HG03571 (cell line): ENCODE measurements at regions not wholly inside any gene's neighbourhood (a gene's known extent, or its start where the extent isn't known, plus 50 kb on each side); places are given as distances from the start of the nearest gene placed in this dataset.
"Not testable (repeated sequence)": the region's sequence is repeated elsewhere in the genome, so short reads cannot be mapped to it uniquely, and the experiment has no call there.

ENCODE experiments used
- ATAC-seq: cut with Tn5 transposase; IDR thresholded peaks from one replicate; pipeline ENCODE4 v1.9.1; 2021; ENCODE audit not compliant: unreplicated experiment

DNA sequence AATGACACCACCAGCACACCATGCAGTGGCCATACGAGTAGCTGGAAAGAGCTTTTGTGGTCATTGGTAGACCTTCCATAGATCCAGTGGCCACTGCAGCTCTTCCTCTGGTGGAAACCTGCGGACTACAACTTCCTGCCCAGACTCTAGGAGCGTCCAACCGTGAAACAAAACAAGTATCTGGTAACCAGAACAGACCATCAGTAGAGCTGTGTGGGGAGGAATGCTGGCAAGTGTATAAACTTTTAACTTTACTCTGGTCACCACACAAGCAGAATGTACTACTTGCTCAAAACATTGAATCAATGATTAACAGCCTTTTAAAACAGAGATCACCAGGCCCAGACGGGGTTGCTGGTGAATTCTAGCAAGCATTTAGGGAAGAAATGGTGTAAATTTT, 154.7 kb upstream of the DGKB start:
- ATAC-seq = no peak

DNA sequence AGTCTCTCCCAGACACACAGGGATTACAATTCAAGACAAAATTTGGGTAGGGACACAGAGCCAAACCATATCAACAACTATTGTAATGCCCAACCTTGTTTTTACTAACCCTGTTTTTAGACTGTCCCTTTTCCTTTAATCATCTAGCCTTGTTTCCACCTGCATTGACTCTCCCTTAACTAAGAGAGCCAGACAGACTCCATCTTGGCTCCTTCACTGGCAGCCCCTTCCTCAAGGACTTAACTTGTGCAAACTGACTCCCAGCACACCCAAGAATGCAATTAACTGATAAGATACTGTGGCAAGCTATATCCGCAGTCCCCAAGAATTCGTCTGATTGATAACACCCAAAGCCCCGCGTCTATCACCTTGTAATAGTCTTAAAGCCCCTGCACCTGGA, 151.8 kb upstream of the DGKB start:
- ATAC-seq = not testable (repeated sequence)

DNA sequence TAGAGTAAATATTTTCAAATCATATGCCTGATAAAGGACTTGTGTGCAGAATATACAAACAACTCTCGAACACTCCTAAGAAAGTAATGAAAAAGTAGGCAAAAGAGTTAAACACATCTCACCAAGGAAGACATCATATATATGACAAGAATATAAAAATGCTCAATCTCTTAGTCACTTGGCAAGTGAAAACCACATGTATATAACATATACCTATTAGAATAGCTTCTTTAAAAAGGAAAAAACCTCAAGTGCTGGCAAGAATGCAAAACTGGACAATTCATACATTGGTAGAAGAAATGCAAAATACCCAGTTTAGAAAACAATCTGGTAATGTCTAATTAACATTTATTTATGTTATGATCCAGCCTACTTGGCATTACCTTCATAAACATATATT, 146.6 kb upstream of the DGKB start:
- no peak for ATAC-seq

DNA sequence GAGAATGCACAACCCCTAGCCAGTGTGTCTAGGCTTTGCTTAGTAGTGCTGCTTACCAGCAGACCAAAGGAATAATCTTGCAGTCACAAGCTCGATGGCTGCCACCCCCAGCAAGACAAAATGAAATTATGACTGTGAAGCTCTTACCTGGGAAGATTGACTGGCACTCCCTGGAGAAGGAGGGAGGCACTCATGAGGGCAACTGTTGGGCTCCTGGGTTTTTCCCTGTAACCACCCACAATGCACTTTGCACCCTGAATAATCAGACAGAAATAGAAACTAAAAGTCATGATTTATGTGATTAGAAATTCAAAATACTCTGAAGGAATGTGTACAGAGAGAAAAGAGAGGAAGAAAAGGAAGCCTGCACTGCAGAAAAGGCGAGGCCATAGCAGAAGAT, 144.3 kb upstream of the DGKB start:
- no peak for ATAC-seq

DNA sequence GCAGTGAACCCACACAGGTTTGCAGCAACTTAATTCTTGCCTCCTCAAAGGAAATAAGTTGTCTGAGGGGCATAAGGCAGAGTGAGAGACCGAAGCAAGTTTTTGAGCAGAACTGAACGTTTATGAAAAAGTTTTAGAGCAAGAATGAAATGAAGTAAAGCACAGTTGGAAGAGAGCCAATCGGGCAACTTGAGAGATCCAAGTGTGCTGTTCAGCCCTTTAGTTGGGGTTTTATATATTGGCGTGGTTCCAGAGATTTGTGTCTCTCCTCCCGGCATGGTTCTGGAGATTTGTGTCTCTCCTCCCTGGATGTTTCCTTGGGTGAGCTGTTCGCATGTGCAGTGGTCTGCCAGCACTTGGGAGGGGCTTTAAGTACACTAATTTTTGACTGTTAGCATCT, 141.4 kb upstream of the DGKB start:
- ATAC-seq = no peak

DNA sequence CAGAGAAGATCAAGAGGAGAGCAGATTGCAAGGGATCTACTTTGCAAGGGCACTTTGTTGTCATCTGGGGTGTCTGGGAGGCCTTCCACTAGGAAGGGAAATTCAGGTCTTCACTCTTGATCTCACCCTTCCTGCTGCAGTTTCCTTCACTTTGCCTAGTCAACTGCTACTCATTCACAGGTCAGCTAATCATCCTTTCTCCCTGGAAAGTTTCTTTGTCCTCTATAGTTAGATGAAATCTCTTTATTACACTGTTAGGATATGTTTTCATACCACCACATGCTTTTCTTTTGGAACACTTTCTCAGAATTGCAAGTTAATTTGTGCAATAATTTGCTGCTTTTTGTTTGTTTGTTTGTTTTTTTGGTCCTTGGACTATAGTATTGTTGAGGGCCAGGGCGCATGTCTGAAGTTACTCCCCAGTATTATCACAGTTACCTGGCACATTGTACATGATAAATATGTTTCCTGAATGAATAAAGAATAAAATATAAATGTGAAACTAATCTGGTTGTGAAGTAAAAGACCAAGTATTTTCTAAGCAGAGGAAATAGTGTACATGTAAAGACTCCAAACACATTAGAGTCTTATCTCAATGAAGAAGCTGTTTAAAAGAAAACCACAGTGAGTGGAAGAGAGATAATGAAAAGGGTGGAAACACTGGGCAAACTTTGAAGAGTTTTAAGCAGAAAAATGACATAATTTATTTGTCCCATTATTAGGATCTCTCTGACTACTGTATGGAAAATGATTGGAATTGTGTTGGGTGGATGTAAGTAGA, 139.9 kb upstream of the DGKB start:
- no peak for ATAC-seq

DNA sequence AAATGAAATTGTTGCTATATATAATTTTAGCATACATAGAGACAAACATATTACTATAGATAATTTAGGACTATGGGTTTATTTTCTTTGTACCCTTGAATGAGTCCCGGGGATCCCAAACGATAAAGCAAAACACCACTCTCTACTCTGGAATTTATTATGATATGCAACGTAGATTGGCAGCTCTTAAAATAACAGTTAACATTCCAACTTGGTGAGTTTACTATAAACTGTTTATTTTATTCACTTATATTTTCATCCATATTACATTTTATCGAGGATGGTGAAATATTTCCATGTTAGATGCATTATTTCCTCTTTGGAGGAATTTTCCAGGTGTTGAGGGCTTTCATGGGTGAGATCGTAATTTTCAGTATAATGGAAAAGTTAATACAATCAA, 138.7 kb upstream of the DGKB start:
- ATAC-seq = no peak

DNA sequence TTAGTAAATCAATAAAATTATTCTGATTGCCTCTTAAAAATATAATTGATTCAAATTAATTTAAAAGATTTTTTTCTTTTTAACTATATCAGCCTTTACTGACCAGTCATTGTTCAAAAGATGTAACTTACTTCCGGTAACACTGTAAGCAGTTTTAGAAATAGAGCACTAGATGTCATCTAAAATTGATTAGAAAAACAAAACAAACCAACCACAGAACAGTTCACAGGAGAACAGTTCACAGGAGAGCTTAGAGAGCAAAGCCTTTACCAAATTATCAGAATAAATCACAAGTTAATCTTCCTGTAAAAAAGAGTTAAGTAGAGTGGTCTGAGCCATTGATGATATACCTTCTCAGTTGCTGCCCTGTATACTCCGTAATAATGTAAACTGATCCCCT, 133.3 kb upstream of the DGKB start:
- ATAC-seq = no peak

DNA sequence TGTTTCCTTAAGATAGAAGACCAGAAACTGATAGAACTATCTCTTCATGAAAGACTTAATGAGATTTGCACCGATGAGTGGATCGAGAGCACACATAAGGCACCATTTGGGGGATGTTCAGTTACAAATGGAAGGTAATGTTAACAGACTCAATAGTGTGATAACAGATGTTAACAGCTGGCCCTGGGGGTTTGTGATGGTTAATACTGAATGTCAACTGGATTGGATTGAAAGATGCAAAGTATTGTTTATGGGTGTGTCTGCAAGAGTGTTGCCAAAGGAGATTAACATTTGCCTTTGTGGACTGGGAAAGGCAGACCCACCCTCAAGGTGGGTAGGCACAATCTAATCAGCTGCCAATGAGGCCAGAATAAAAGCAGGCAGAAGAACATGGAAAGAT, 130.5 kb upstream of the DGKB start:
- ATAC-seq = no peak

DNA sequence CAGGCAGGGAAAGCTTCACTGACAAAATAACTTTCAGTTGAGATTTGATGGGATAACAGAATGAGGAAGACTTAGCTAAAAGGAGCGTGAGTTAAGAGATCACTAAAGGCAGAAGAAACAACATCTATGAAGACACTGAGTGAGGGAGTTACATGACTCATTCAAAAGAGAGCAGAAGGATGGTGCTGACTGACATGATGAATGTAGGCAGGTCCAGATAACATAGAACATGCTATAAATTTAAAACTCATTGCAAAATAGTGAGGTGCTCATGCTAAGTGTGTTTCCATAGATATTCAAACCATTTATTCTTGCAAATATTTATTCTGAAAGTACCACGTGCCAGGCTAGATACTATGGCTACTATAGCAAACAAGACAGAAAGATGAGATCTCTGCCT, 116.4 kb upstream of the DGKB start:
- ATAC-seq = no peak

DNA sequence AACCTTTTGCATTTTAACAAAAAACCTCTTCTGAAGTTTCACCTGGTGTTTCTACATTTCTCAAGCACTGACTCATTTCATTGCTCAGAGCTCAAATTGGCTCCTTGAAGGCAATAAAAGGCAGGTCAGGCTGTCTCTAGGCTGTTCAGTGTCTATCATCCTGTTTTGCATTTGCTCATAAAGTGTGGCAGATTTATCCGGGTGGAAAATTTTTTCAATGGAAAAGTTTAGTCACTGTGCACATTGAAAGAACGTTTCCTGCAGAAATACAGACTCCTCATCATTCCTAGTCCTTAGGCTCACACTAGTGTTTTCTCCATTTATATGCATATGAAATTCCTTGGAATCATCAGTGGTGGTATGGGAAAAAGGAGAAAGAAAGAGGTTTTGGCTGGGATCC, 114.2 kb upstream of the DGKB start:
- no peak for ATAC-seq

DNA sequence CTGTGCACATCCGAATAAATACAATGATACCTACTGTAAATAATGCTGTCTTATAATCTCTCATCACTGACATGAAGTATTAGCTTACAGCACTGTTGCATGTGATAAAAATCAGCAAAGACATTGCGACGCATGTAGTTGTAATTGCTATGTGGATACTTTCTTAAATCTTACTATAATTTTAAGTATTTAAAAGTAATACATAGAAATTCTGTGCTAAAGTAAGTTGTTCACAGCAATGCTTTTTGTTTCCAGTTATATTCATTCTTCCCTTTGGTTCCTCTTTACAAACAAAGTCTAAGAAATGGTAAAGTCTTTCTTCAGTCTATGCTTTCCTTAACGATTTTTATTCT, 113.7 kb upstream of the DGKB start:
- ATAC-seq = no peak

DNA sequence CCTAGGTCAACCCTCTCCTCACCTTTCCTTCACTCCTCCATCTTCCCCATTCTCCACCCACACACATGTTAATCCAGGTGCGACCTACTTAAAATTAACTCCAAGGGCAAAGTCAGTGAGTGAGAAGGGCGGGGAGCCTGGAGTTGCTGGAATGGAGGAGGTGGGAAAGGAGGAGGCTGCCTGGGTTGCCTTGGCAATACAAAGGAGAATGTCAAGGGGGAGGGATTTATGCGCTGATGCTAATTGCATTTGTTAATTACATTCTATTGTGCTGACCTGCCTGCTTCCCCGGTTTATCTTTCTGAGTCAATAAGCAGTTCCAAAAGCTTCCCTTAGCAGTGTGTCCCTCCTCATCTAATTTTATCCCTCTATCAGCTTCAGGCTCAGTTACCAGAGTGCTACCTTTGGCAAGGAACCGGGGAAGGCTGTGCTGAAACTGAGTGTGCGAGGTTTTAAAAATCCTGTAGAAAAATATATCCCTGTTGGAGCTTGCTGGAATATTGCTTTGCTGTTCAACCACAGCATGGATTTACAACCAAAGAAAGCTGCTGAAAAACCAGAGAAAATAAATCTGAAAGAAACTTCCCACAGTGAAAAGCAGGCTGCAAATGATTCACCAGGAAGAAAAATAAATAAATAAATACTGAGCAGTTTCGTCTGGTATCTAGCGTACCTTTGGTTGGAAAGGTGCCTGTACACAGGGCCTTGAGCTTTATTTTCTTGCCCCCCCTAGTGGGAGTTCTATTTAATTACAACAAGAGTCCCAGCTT, 113.2 kb upstream of the DGKB start:
- ATAC-seq = peak; percentile 92

DNA sequence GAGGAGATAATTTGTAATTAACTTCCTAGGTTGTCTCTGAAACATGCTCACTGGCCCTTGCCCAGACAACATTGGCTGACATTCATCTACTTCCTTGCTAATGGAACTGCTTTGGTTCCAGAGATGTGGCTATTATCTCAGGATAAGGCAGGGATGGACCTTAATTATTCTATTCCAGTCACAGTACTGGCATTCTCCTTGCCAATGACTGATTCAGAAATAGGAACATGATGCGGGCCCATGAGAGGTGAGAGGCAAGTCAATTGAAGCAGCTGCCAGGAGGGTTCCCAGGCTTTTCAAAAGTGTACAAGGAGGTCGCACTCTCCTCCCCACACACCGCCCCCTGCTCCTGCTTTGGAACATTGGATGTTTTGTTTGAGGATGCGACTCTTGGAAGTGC, 109.6 kb upstream of the DGKB start:
- no peak for ATAC-seq

DNA sequence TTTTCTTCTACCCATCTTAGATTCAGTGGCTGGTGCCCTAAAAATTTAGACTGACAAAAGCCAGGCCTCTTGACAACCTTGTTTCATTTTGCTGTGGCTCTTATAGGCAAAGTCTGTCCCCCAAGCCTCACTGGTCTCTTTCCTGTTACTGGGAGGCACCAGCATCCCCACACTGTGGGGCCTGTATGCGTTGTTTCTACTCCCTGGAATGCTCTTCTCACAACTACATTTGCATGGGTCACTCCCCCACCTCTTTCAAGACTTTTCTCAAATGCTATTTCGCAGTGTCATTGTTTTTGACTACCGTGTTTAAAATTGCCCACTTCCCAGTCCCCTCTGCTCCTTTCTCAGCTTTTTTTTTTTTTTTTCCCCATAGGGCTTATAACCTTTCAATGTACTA, 108.7 kb upstream of the DGKB start:
- ATAC-seq = no peak

DNA sequence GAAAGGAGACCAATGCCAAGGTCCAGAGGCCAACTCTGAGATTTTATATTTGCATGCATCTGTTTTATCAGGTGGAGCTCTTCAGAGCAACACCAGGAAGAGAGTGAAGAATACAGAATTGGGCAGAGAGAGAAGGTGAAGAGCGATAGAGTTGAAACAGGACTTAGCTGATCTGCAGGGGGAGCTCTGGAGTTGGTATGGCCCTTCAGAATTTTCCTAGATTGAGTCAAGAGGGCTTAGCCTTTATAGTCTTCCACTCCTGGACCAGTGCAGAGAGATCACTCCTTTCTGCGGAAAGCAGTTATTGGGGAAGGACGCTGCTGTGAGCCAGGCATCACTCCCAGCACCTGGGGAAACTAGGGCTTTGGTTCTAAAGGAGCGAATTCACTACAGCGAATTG, 105.0 kb upstream of the DGKB start:
- ATAC-seq = no peak

DNA sequence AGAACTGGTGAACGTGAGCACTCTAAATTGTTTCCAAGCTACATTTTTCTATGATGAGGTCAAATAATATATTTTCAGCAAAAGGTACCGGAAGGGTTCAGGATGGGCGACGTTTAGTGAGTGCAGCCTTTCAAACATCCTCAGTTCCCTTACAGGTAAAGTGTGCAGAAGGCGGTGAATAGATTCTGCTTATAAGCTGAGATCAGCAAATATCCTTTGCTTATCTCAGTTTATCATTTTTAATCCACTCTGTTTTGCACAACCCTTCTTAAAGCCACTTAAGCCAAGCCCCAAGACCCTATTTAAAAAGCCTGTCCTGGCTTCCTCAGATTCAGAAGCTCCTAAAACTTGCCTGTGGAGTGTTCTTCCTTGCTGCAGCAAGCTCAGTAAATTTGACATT, 103.1 kb upstream of the DGKB start:
- no peak for ATAC-seq

DNA sequence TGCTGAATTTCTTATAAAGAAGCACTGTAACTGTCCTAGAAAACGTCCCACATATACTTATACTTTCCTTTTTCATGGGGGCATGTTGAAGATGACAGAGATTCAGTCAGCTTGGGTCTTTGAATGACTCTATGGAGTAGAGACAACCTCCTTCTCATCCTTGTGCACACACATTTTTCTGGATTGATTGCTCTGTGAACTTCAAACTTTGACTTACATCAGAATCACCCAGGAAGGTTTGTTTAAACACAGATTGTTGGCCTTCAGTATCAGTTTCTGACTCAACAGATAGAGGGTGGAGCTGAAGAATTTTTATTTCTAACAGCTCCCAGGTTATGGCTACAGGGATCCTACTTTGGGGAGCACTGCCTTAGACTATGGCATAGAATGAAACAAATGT, 97.6 kb upstream of the DGKB start:
- no peak for ATAC-seq

DNA sequence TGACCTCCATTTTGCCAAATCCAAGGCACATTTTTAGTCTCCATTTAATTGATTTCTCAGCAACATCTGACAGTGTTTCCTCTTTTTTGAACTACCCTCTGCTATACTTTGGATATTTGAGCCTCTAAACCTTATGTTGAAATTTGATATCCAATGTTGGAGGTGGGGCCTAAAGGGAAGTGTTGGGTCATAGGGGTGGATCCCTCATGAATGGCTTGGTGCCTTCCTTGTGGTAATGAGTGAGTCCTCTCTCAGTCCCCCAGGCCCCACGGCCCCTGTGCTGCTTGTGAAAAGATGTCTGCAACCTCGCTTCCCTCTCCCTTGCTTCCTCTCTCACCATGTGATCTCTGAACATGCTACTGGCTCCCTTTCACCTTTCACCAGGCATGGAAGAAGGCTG, 96.8 kb upstream of the DGKB start:
- no peak for ATAC-seq

DNA sequence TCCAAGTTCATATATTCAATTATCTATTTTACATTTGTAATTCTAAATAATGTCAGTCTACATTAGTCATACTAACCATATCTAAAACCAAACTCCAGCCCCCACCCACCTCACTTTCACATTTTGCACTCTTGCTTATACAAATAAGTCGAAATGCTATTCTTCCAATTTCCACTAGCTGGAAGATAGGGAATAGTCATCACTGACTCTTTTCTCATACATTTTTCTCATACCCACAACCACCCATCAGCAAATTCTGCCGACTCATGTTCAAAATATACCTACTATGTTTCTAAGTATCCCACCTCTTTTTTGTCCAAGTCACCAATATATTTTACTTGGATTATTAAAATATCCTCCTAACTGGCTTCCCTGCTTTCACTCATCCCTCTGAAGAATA, 93.2 kb upstream of the DGKB start:
- ATAC-seq = no peak

DNA sequence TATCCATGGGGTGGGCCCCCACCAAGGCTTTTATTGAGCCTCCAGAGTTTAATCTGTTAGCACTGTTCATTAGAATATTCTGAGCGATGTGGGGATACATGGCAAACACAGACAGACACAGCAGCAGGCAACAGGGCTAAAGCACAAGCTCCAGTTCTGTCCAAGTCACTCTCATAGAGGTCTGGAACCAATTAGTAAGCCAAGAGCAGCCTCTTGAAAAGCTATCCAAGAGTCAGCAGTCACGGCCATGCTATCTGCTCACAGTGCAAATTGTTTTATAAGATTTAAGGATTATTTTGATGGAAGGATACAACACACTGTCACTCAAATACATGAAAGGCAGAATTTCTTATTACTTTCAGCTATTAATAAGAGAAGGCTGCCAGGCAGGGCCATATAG, 86.4 kb upstream of the DGKB start:
- ATAC-seq = no peak

DNA sequence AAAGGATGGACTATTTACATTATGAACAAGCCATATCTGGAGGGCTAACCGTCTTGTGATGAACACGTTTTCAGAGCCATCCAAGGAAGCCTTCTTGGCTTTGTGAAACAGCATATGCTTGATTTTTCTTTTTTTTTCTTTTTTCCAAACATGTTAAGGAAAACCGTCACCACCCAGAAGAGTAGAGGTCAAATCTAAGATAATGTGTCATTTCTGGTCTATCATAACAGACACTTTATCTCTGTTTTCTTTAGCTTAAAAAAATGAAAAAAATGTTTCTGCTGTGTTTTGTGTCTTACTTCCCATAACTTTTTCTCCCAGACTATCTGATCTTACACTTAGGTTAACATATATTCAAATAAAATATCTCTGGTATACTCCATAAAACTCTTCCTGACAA, 76.1 kb upstream of the DGKB start:
- ATAC-seq = no peak

DNA sequence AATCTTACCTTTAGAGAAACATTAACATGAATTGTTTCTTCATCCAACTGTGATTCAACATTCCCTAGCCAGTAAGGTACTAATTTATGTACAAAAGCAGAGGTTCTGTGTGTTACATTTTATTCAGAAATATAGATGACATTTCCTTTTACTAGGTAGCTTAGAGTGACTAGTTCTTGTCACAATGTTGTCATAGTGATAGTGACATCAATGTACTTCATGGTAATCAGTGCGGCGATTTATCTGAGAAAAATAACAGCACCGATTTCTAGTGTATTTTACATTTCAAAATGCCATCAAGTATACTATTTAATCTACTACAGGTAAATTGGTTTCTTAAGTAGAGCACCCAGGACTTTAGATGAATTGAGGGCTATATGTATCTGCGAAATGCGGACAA, 72.1 kb upstream of the DGKB start:
- ATAC-seq = no peak
